HG02678 (cell line): ENCODE measurements at regions not wholly inside any gene's neighbourhood (a gene's known extent, or its start where the extent isn't known, plus 50 kb on each side); places are given as distances from the start of the nearest gene placed in this dataset.

Experiments
- ATAC-seq: cut with Tn5 transposase; IDR thresholded peaks from one replicate; pipeline ENCODE4 v1.9.1; 2021; ENCODE audit warnings: mild to moderate bottlenecking, moderate library complexity; ENCODE audit not compliant: unreplicated experiment

DNA sequence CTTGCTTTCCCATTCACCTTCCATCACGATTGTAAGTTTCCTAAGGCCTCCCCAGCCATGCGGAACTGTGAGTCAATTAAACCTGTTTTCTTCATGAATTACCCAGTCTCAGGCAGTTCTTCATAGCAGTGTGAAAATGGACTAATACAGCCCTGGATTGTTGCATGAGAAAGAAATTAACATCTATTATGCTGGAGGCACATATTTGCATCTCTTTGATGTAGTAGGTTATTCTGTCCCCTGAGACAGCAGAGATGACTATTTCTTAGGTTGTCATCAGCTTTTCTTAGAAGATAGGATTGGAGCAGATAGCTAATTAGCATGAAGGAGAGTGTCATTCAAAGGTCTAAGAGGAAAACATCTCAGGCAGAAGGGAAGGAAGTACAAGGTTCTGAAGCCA, 166.2 kb downstream of the OMA1 start:
- ATAC-seq: no peak

DNA sequence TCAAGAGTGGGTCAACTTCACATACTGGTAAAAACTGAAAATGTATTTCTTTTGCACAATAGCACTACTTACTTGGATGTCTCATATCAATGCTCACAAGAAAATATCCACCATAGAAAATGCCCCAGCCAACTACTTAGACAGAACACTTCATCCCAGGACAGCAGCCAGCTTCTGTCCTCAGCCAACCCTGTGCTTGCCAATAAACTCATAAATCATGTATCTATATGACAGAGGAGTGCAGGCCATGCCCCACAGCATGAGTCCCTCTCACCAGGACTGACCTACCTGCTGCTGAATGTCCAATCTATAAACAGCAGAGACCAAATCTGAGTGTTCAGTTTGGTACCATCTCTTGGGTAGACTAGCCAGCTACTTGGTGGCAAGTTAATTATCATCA, 179.3 kb downstream of the OMA1 start:
- no peak for ATAC-seq

DNA sequence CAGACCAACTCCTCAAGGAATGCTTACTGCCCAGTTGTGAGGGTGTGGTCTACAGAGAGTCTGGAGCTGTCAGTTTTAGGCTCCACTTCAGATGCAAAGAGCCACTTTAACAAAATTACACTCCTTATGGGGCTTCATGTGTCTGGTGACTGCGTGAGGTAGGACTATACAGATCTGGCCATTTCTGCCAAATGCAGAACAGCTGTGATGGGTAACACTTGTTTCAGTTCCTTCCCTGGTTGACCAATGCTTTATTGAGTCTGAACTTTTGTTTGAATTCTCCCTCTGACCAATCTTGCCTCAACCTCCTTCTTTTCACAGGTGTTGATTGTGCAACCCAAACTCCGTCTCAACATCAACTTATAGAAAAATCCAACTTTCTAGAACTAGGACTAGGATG, 181.2 kb downstream of the OMA1 start:
- ATAC-seq: no peak

DNA sequence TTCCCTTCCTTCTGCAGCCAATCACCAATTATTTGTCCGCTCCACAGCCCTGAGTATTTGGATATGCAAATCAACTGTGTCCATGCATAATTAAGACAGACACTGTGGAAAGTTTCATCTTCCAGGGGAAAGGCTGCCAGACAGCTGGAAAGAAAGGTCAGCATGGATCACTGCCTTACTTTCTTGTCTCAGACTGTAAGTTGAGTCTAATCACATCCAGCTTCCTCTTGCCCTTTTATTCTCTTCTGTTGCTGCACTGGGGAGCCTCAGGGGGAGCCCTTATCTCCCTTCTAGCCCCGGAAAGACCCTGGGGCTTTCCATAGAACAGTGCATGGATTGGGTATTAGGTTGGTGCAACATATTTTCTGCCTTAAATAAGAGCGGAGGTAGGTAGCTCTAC, 182.9 kb downstream of the OMA1 start:
- no peak for ATAC-seq

DNA sequence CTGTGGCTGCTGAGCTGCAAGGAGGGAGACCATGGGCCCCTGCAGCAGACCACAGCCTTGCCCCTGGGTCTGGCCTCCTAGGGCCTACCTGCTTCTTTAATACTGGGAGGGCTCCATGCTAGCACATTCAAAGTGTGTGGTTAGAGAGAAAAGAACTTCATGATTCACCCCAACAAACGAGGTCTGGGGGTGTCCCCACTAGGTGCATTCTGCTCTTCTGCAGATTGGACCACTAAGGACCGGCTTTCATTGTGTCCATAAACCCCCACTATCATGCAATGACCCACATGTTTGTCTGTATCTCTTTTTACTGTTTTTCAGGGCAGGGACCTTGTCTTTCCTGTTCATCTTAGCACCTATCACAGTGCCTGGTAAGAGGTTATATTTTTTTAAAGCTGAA, 185.4 kb downstream of the OMA1 start:
- no peak for ATAC-seq

DNA sequence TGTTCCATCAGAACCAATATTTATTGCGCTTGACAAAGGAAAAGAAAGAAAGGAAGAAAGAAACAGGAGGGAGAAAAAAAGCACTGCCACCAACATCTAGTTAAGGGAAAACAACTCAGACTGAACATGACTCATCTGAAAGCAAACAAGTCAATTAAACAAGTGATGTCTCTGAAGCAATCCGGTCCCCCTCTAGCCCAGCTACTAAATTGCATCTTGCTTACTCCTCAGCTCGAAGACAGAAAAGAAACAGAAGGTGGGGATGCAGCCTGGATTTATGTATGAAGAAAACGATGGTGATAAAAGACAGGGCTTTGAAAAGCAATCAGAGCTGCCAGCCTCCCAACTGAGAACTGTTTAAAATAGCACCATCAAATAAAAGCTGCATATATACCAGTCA, 188.2 kb downstream of the OMA1 start:
- ATAC-seq: no peak

DNA sequence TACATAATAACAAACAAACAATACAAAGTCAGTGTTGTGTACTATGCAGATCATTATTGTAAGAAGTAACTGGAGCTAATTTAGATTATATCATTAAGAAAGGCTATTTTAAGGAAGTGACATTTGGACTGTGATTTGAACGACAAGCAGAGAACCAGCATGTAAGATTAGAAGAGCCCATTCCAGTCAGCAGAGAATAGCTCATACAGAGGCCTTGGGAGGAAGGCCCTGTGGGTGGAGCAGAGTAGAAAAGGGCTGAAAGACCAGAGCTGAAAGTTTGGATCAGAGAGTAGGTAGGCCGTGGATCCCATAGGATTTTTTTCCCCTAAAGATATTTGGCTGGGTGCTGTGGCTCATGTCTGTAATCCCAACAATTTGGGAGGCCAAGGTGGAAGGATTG, 190.1 kb downstream of the OMA1 start:
- ATAC-seq: no peak

DNA sequence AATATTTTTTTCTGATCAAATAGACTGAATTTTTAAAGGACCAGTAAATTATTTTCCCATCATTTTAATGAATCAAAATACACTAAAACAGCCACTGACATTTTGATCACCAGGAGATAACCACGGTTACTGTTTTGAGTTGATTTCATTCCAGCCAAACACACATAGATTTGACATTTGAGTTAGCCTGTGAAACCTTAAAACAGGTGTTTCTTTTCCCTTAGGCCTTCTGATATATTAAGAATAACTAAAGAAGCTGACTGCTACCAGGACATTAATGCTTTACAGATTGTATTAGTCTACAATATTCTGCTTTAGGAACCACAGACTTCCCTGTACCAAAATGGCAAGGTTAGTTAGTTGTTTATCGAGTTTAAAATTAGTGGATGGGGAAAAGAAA, 193.4 kb downstream of the OMA1 start:
- ATAC-seq: no peak

DNA sequence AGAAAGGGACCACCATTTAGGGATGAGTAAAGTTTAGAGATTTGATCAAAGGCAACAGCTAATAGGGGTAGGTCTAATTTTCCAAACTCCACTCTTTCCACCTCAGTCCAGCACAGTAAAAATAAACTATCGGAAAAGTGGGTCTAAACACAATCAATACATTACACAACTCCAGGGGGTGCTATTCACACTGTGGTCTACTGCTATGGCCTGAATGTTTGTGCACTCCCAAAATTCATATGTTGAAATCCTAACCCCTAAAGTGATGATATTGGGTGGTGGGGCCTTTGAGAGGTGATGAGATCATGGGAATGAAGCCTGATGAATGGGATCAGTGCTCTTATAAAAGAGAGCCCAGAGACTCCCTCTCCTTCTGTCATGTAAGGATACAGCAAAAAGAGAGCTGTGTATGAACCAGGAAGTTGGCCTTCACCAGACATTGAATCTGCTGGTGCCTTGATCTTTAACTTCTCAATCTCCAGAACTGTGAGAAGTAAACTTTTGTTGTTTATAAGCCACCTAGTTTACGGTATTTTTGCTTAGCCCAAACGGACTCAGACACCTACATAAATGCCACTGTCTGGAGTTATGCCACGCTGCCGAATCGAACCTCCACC, 193.9 kb downstream of the OMA1 start:
- no peak for ATAC-seq

DNA sequence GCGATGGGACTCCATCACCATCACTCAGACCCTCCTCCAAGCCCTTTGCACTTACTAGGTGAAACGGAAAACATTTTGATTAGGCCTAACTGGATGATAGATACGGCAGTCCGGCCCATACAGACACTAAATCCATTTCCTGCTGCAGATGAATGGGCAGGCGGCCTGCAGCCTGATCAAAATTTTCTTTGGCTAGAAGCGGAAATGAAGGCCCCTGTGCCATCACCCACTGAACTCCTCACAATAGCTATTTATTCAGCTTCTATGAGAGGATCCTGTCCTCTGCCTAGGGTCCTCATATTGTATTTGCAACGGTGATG, 200.5 kb downstream of the OMA1 start:
- no peak for ATAC-seq

DNA sequence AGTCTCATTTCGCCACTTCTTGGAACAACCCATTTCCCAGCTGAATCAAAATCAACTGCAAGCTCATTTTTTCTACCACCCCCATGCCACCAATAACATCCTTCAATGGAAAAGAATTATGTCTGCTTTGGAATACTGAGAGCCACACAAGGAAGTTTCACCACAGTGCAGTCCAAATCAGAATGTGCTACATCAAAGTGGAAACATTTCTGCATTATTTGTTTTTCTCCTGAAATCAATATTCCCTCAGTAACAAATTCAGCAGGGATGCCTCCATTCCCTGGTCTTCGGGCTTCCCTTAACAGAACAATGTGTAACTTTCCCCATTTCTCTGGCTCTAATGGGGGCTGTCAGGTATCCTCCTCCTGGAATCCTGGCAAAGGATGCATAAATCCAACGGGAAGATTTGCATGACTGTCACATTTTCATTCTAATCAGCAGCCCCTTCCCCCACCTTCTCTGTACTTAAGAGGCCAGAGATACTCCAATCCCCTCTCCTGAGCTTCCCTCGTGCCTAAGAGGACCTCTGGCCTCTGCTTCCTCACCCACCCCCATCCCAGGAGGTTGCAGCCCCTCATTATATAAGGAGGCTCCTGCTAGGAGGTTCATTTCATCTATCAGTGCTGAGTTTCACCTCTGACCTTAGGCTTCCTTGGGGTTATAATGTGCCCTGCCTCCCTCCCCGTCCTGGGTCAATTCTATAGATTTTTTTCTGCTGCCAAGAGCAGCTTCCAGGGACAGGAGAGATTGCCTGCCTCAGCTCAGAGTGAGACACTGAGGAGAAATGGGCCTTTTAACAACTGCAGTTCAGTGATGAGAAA, 201.1 kb downstream of the OMA1 start:
- no peak for ATAC-seq

DNA sequence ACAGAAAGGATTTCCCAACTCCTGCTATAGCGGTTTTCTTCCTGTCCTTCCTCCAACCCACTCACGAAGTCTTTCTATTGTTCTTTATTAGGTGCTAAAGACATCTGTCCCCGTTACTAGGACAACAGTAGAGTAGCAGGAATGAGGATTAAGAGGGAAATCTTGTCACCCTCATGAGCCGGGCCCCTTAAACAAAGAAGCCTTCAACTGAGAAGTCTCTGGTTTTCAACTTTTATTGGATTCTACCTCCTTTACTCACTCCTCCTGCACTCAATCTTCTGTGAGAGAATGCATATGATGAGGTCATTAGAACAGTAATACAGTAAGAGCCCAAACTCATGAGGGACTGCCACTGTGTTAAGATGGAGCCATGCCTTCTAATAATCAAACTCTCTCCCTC, 206.3 kb downstream of the OMA1 start:
- ATAC-seq: no peak

DNA sequence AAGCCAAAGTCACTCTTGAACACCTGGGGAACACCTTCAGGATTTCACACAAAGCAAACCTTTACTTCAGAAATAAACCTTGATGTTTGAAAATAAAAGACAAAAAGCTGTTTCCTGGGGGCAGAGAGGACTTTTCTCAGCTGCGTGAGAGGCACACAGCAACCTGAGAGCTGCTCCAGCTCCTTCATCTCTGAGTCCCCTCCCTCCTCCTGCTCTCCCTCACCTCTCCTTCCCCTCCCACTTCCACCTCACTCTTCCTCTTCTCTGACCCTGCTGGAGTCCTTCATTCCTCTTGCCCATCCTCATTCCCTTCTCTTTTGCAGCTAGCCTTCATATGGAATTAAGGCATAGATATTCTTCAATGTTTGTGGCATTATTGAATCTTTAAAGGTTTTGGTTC, 208.4 kb downstream of the OMA1 start:
- no peak for ATAC-seq

DNA sequence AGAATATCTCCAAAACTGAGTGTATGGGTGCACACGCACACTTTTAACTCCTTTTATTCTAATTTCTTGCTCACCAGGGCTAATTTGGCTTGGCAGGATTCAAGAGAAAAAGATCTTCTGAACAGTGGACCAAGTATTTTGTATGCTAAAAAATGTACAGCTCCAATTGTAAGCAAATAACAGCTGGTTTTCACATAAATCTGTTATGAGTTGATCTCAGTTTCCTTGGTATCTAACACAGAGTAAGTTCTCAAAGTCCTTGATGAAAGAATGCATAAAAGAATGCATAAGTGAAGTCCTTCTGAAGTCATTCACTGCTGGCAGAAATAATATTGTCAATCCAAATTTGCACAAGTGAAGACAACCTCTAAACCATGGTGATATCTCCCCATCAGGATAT, 213.0 kb downstream of the OMA1 start:
- no peak for ATAC-seq

DNA sequence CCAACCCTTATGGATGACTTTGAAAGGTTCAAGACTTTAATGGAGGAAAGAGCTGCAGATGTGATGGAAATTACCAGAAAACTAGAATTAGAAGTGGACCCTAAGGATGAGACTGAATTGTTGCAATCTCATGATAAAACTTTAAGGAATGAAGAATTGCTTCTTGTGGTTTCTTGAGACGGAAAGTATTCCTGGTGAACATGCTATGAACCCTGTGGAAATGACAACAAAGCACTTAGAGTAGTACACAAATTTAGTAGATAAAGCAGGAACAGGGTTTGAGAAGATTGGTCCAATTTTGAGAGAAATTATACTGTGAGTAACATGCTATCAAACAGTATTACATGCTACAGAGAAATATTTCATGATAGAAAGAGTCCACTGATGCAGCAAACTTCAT, 215.4 kb downstream of the OMA1 start:
- no peak for ATAC-seq

DNA sequence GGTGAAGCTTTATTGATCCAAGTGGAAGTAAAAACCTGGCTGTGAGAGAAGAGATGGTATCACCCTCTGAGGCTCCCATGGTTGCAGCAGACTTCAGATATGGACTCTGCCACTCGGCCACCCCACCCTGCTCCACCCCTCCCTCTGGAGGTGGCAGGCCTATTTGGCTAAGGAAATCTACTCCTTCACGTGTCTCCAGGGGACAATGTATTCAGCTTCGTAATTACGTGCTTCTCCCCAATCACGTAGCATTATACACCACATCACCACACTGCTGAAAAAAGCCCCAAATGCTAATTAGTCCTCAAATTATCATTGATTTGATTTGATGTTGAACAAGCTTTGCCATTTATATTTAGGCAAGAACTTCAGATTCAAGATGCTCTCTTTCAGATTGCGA, 220.7 kb downstream of the OMA1 start:
- no peak for ATAC-seq

DNA sequence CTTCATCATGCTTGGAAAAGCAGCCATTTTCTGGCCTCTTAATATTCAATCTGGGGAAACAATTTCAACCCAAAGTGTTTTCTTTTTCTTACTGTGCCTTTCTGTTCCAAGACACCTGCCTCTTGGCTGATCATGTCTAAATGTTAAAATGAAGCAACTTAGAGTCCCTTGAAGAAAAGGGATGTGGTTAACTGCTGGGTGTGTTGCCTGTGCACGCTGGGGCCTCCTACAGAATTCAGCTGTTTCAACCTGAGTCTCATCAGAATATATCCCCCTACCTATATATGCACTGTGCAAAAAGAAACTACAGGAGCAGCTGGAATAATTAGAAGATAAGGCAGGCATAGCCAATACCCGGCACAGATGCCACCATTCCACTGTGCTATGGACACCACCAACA, 222.0 kb downstream of the OMA1 start:
- no peak for ATAC-seq

DNA sequence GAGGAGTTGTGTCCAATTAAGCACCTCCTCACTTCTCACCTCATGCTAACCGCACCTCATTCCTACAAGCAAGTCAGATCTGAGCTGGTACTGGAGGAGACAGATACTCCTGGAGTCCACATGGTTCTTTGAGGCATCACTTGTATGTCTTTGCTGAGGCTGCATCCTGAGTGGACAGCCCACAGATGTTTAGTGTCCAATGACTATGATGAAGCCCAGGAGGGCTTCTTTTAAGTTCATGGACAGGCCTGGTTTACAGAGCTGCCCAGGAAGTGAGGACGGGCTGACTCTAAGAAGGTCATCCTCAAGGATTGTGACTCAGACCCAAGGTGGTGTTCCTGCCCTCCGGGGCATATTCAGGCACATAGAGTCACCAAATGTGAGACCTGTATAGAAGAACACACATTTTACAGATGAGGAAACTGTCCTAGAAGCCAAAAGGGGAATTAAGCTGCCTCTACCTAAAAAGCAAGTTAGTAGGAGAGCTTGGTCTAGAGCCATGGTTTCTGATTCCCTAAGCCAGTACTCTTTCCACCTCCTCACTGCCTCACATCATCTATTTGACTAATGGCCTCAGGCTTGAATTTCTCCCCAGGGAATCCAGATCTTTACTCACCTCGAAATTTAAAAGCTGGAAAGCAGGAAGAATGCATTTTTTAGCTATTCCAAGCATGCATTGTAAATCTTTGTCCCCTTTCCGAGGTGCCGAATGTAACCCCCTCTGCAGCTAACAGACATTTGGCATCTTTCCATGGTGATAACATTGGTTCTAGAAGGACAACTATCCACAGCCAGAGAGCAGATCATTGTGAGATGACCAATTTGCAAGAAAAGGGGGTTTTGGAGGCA, 228.1 kb downstream of the OMA1 start:
- ATAC-seq: no peak

DNA sequence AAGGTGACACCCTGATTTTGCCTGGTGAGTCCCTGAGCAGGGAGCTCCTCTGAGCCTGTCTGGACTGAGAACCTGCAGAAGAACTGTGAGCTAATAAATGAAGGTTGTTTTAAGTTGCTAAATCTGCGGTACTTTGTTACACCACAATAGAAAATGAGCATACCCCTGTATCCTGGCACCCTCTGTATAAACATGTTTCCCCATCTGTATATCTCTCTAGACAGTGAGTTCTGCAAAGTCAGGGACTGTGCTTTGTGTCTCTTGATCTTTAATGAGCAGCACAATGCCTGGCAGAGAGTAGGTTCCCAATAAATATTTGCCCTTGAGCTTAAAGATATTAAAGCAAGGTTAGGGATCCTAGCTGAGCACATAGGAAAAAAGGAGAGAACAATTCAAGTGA, 228.8 kb downstream of the OMA1 start:
- ATAC-seq: no peak

DNA sequence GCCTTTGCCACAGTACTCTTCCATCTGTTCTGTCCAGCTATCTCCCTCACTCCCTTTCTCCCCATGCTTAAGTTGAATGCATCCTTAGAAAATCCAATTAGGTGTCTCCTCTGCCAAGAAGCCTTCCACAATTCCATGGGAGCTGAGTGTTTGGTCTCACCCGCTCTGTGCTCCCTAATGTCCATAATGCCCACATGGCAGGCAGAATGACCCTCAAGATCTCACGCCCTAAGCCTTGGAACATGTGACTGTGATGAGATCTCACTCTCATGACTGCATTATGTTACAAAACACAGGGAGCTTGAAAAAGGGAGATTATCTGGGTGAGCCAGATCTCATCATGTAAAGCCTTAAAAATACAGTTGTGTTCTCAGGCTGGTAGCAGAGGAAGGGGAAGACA, 229.4 kb downstream of the OMA1 start:
- no peak for ATAC-seq

DNA sequence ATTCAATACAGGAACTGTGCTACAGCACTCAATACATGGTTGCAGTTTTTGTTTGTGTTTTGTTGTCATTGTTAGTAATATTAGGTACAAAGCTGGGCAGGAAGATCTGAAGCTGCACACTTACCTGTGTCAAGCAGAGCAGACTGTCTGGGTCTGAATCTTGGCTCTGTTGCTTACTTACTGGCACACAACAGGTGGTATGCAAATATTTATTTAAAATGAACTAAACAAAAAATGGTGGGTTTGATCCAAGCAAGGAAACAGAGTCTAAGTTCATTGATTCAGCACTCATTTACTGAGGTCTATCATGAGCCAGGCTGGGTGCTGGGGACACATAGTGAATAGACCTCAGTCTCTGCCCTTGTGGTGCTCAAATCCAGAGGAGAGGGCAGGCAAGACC, 230.4 kb downstream of the OMA1 start:
- ATAC-seq: no peak

DNA sequence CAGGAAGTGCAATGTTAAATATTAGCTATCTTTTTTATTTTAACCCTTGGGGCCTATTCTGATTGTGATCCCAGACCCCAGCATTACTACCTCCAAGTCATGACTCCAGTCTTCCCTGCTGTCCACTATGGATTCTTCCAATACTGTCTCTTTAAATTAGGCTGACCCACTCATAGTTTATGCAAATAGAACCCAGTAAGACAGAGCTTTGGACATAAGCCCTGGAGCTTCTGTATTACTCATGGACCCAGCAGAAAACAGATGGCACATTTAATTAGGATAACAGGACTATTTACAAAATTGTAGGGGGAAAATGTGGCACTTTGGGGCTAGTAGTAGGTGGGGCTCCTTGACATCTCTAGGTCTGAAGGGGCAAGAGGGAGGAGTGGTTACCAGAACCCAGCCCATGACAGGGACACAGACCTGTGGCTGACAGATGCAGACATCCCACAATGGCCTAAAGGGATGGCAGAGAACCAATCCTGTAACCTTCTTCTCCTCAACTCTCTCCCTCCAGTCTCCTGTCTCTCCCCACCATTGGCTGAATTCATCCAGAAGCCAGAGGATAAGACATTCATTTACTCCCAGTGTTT, 233.5 kb downstream of the OMA1 start:
- ATAC-seq: no peak
